ENCODE measurements at regions not wholly inside any gene's neighbourhood (a gene's known extent, or its start where the extent isn't known, plus 50 kb on each side); places are given as distances from the start of the nearest gene placed in this dataset.

DNA sequence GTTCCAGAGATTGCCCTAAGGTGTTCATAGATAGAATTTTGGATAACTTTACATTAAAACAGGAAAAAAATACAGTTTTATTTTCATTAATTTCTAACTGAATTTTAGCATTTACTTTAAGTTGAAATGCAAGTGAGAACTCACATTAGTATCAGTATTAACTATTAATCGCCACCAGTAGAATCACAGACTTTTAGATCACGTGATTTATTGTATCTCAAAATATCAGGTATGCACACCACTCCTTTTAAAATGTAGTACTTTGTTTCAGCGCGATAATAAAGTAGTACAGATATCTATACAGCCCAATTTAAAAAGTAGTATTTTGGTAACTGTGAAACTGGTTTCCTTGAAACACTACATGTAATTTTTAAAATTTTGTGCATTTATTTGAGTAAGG lies 978.7 kb downstream of the DNAH5 start:
- Histone ChIP-seq H3K27ac (no peak overlapping the region), H3K27me3 (no peaks in the 10 kb centered on the region), H3K4me3 (no peak overlapping the region), H3K4me1 (no peaks in the 10 kb centered on the region), H3K9me3 (no peaks in the 10 kb centered on the region), H3K36me3 (replicated peaks in 1 of 2; ENCODE audit: insufficient read depth in 1 of 2, low read depth in 2 of 2) (no peaks in the 10 kb centered on the region)
- intact Hi-C loops (cut with DNase I) = no loop called here
- DNase-seq (no peak), ATAC-seq (no peak)
- 73 to 75% methylated on average over 4 of the region's 4 CpGs for WGBS, 2 donors
- TF ChIP-seq CTCF (IDR thresholded peaks at IDR 0.05) (no peak), POLR2A (IDR thresholded peaks at IDR 0.05) (no peak)

DNA sequence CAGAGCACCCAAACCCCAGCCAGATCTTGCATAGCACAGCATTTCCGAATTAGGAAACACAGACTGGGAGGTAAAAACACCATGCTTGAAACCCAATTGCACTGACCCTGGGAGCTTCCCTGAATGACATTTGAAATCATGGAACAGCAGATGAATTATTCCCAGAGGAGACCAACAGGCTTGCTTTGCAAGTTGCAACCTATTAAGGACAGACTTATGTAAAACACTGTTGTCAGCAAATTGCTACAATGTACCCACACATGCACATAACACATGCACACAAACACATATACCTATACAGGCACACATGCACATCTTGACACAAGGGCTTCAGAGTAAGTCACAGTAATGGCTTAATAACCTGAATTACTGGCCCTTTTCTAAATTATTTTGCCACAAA lies 984.8 kb downstream of the DNAH5 start:
- DNase-seq (no peak), ATAC-seq (no peak)
- H3K27me3 ChIP-seq = no peaks in the 10 kb centered on the region
- H3K9me3 ChIP-seq = no peaks in the 10 kb centered on the region
- no peaks in the 10 kb centered on the region for H3K4me1 ChIP-seq
- no peaks in the 10 kb centered on the region for H3K36me3 ChIP-seq (replicated peaks in 1 of 2; ENCODE audit: insufficient read depth in 1 of 2, low read depth in 2 of 2)
- H3K27ac ChIP-seq = no peak overlapping the region
- no peak overlapping the region for H3K4me3 ChIP-seq
- TF ChIP-seq CTCF (IDR thresholded peaks at IDR 0.05) (no peak), POLR2A (IDR thresholded peaks at IDR 0.05) (no peak)
- intact Hi-C loops (cut with DNase I) = no loop called here
- 48 to 52% methylated on average over 1 of the region's 1 CpG for WGBS, 2 donors

- WGBS, 2 donors = 30 to 33% methylated on average over 2 of the region's 2 CpGs
Observed at GRCh38 chr5:12952409-12952808, 992.1 kb downstream of the DNAH5 start.

GRCh38 chr5:12951846-12952245 lies 992.6 kb downstream of the DNAH5 start:
- DNase-seq (no peak), ATAC-seq (no peak)
- 54 to 63% methylated on average over 3 of the region's 3 CpGs for WGBS, 2 donors

More at GRCh38 chr5:12952409-12952808, 992.1 kb downstream of the DNAH5 start:
- no peak for DNase-seq
- H3K36me3 ChIP-seq (replicated peaks in 1 of 2; ENCODE audit: insufficient read depth in 1 of 2, low read depth in 2 of 2) = no peaks in the 10 kb centered on the region
- no peaks in the 10 kb centered on the region for H3K9me3 ChIP-seq
- no peak overlapping the region for H3K4me3 ChIP-seq
- TF ChIP-seq CTCF (IDR thresholded peaks at IDR 0.05) = no peak
- TF ChIP-seq POLR2A (IDR thresholded peaks at IDR 0.05) = no peak
- H3K4me1 ChIP-seq = no peaks in the 10 kb centered on the region
- no peak for ATAC-seq
- no peaks in the 10 kb centered on the region for H3K27me3 ChIP-seq
- H3K27ac ChIP-seq = no peak overlapping the region
- intact Hi-C loops (cut with DNase I) = no loop called here

More at GRCh38 chr5:12951846-12952245, 992.6 kb downstream of the DNAH5 start:
- TF ChIP-seq POLR2A (IDR thresholded peaks at IDR 0.05) = no peak
- TF ChIP-seq CTCF (IDR thresholded peaks at IDR 0.05) = no peak
- no peaks in the 10 kb centered on the region for H3K9me3 ChIP-seq
- no peak overlapping the region for H3K4me3 ChIP-seq
- intact Hi-C loops (cut with DNase I) = no loop called here
- no peaks in the 10 kb centered on the region for H3K27me3 ChIP-seq
- H3K36me3 ChIP-seq (replicated peaks in 1 of 2; ENCODE audit: insufficient read depth in 1 of 2, low read depth in 2 of 2) = no peaks in the 10 kb centered on the region
- H3K27ac ChIP-seq = no peak overlapping the region
- H3K4me1 ChIP-seq = no peaks in the 10 kb centered on the region

Measured in body of pancreas (tissue), 4 donors.